HG03575 (cell line): ENCODE measurements at regions not wholly inside any gene's neighbourhood (a gene's known extent, or its start where the extent isn't known, plus 50 kb on each side); places are given as distances from the start of the nearest gene placed in this dataset.
"Not testable (repeated sequence)": the region's sequence is repeated elsewhere in the genome, so short reads cannot be mapped to it uniquely, and the experiment has no call there.

Source experiments
- ATAC-seq: cut with Tn5 transposase; IDR thresholded peaks from one replicate; pipeline ENCODE4 v1.9.1; 2021; ENCODE audit not compliant: unreplicated experiment, insufficient number of reproducible peaks, low FRiP score; ENCODE audit errors: extremely low read depth

DNA sequence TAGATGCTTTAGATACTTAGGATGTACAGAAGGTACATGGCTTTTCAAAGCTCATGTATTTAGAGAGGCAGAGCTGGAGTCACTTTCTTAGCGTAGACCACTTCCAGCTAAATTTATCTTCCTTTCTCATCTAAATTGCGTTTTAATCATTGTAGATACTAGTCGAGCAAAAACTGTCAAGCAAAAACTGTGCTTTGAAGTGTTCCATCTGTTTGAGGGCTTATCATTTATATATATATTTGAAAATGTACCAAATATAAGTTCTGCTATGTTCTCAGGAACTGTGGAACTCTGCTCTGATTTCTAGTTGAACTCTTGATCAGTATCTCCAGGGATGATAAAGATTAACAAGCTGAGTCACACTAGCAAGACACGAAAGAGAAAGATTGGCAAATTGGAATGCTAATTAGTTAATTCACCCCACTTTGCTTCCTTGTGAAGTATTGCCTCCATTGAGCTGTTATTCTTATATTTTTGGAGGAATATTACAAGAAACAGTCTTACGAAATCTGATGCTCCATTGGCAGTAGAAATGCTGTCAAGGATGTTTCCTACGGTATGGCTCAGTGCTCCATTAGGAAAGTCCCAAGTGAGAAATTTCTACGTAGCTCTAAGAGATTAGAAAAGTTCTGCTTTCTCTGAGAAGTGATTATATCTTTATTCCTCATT, 310.7 kb downstream of the AEBP2 start:
- ATAC-seq = no peak

DNA sequence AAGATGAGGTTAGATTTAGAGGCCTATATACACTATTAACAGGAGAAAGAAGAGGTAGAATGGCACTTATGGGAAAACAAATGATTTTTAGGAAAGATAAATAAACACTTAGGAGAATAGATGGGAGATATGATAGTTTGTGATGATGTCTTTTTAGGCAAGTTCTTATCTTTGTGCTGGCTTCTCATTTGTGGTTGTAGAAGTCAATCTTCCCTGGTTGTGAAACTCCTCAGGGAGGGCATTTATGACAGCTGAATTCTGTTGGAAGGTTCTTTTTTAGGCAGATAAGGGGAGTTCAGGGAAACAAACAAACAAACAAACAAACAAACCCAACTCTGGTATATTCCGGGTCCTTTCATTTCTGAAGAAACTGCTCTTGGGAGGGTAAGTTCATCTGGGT, 311.8 kb downstream of the AEBP2 start:
- no peak for ATAC-seq

GRCh38 chr12:19752712-19753111, 313.4 kb downstream of the AEBP2 start:
- ATAC-seq = no peak

GRCh38 chr12:19755136-19755535, 315.8 kb downstream of the AEBP2 start:
- no peak for ATAC-seq

DNA sequence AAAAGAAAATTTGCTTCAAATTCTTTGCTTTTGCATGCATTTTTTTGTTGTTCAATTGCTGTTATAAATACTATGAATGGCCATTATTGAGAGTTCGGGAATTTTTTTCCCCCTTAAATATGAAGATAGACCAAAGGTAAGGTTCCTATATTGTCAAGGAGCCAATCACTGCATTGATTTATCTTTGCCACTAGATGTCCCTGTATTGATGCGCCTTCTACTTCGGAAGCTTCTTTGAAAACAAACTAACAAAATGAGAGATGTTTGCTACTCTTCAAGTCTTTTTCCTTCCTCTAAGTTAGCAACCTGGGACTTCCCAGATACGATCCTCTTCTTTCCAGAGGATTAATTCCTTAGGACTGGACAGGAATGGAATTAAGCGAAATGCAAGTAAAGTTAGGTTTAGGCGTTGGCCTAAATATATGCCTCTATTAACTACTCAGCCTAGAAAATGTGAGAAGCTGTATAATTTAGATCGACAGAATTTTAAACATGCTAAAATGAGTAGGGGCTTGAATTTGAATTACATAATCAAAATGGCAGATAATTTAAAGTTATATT, 318.1 kb downstream of the AEBP2 start:
- ATAC-seq = no peak

- ATAC-seq = no peak
Measured at GRCh38 chr12:19759227-19759626, 319.9 kb downstream of the AEBP2 start.

DNA sequence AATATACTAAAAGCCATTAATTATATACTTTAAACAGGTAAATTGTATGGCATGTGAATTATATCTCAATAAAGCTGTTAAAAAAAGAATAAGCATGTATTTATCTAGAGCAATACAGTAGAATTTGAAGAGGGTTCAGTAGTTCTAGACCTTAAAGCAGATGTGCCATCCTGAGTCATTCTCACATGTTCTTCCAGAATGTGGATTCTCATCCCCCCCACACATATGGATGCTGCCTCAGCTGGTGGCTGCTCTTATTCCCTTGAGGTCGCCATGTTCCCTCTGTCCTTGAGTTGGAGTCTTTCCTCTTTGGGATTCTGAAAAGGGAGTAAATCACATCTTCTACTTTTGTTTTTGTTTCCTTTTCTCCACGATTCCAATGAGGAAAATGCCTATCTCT, 321.3 kb downstream of the AEBP2 start:
- ATAC-seq = no peak

- no peak for ATAC-seq
Measured at GRCh38 chr12:19761463-19761862, 322.2 kb downstream of the AEBP2 start.

GRCh38 chr12:19763488-19763887, 324.2 kb downstream of the AEBP2 start:
- ATAC-seq = no peak

- ATAC-seq = no peak
Measured at GRCh38 chr12:19764408-19764807, 325.1 kb downstream of the AEBP2 start.

GRCh38 chr12:19771858-19772257, 332.6 kb downstream of the AEBP2 start:
- no peak for ATAC-seq

DNA sequence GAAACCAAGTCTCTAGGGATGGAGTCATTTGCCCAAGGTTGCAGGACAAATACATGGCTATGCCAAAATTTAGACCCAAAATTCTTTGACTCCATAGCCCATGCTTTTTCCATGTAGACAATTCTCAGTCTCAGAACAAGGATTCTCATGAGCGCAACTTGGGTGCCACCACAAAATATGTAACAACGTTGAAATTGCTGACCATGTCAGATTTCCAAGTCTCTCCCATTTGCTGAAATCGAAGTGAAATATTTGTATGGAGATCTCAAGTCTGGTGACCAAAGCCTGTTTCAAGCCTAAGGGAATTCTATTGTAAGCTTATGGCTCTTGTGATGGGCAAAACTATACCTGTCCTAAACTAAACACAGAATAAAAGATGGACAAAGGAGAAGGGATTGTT, 333.5 kb downstream of the AEBP2 start:
- no peak for ATAC-seq

DNA sequence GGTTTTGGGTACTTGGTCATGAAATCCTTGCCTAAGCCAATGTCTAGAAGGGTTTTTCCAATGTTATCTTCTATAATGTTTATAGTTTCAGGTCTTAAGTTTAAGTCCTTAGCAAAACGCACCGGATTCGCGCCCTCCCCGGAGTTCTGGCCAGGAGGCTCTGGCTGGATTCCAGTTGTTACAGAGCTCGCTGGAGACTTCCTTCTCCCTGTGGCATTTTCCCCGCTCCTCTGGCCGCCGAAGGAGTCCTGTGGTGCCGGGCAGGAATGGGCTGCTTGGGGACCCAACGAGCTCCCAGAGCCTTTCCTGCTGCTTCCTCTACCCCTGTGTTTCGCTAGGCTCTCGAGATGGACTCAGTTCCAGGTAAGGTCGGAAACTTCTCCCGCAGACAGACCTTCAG, 335.9 kb downstream of the AEBP2 start:
- no peak for ATAC-seq

DNA sequence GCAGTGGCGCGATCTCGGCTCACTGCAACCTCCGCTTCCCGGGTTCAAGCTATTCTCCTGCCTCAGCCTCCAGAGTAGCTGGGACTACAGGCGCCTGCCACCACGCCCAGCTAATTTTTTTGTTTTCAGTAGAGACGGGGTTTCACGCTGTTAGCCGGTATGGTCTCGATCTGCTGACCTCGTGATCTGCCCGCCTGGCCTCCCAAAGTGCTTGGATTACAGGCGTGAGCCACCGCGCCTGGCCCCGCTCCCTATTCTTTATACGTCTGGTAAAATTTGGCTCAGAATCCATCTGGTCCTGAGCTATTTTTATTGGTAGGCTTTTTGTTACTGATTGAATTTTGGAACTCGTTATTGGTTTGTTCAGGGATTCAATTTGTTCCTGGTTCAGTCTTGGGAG, 336.7 kb downstream of the AEBP2 start:
- not testable (repeated sequence) for ATAC-seq

DNA sequence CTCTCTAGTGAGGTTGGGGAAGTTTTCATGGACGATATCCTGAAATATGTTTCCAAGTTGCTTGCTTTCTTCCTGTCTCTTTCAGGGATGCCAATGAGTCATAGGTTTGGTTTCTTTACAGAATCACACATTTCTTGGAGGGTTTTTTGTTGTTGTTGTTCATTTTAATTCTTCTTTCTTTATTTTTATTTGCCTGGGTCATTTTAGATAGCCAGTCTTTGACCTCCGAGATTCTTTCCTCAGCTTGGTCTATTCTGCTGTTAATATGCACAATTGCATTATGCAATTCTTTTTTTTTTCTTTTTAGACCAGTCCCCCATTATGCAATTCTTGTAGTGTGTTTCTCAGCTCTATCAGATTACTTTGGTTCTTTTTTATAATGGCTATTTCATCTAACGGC, 338.9 kb downstream of the AEBP2 start:
- ATAC-seq = no peak

GRCh38 chr12:19778797-19779196, 339.5 kb downstream of the AEBP2 start:
- ATAC-seq = no peak

GRCh38 chr12:19779395-19780056, 340.2 kb downstream of the AEBP2 start:
- no peak for ATAC-seq

DNA sequence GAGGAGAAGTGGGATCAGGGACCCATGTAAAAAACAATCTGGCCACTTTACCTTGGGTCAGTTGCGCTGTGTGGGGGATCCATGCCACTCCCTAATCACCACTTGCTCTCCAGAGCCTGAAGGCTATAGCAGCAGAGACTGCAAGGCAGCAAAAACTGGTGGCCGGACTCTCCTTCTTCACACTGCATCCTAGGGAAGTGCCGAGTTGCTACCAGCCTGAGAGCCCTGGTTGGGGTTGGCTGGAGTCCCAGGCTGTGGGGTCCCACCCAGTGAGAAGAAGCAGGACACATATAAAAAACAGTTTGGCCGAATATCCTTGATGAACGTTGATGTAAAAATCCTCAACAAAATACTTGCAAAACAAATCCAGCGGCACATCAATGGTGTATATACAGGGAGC, 341.2 kb downstream of the AEBP2 start:
- no peak for ATAC-seq

DNA sequence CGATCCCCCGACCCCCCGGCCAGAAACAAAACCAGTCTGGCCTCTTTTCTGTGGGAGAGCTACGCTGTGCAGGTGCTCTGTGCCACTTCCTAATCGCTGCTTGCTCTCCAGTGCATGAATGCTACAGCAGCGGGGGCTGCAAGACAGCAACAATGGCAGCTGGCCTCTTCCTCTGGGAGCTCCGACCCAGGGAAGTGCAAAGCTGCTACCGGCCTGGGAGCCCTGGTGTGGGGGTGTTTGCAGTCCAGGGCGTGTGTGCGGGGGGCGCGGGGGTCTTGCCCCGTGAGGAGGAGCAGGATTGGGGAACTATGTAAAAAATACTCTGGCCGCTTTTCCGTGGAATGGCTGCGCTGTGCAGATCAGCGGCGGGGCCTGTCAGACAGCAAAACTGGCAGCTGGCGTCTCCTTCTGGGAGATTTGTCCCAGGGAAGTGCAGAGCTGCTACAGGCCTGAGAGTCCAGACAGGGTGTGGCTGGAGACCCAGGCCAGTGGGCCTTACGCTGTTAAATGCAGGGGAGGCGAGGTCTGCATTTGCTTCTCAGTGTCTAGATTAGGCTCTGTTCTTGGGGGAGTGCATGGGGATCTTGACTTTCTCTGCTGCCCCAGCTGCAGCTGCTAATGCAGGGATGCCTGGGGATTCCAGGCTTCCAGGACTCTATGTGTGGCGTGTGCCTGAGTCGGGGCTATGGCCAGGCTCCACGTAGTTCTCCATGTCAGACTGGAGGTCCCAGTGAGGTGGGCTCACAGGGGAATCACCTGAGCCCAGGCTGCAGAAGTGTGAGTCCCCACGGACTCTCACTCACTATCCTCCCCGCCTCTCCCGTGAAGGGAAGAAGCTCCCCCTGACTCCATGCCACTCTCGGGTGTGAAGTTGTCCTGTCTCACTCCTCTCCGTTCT, 344.5 kb downstream of the AEBP2 start:
- ATAC-seq = no peak

- no peak for ATAC-seq
Measured at GRCh38 chr12:19792028-19792427, 352.7 kb downstream of the AEBP2 start.
